ENCODE measurements at regions not wholly inside any gene's neighbourhood (a gene's known extent, or its start where the extent isn't known, plus 50 kb on each side); places are given as distances from the start of the nearest gene placed in this dataset.
"Not testable (repeated sequence)": the region's sequence is repeated elsewhere in the genome, so short reads cannot be mapped to it uniquely, and the experiment has no call there.

- peak; percentile 45 for DNase-seq (ENCODE audit: low read depth)
Measured at GRCh38 chr1:193919827-193920226, 733.4 kb upstream of the B3GALT2 start.

DNA sequence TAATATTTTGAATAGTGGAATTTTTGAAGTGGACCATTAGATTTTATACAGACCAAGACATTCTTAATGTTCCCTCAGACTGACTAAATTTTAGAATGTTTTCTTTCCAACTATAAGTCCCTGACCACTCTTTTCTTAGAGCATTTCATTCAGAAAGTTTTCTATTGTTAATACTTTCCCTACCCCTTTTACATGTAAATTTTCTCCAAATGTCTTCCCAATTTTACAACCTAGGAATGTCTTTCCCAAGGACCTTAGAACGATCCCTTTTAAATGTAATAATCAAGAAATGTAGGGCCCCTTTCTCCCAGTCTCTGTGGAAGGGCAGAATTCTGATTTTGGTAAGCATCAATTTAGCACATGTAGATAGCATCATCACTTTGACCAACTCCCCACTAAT, 730.0 kb upstream of the B3GALT2 start:
- no peak for DNase-seq (ENCODE audit: low read depth)

DNA sequence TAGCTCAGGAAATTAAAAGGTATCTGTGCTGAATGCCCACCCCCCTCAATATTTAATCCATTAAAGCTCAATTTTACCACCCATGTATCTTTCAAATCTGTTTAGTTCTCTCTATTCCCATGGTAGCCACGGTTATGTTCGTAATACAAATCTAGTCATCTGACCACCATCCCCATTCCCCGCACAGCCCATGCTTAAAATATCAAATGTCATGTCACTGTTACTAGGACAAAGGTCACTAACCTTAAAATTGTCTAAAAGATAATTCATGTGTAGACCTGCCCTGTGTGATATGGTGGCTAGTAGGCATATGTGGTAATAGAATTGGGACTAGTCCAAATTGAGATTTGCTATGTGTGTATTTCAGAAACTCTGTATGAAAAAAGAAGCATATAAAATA, 728.5 kb upstream of the B3GALT2 start:
- DNase-seq (ENCODE audit: low read depth) = no peak

- no peak for DNase-seq (ENCODE audit: low read depth)
Measured at GRCh38 chr1:193909406-193910082, 723.1 kb upstream of the B3GALT2 start.

DNA sequence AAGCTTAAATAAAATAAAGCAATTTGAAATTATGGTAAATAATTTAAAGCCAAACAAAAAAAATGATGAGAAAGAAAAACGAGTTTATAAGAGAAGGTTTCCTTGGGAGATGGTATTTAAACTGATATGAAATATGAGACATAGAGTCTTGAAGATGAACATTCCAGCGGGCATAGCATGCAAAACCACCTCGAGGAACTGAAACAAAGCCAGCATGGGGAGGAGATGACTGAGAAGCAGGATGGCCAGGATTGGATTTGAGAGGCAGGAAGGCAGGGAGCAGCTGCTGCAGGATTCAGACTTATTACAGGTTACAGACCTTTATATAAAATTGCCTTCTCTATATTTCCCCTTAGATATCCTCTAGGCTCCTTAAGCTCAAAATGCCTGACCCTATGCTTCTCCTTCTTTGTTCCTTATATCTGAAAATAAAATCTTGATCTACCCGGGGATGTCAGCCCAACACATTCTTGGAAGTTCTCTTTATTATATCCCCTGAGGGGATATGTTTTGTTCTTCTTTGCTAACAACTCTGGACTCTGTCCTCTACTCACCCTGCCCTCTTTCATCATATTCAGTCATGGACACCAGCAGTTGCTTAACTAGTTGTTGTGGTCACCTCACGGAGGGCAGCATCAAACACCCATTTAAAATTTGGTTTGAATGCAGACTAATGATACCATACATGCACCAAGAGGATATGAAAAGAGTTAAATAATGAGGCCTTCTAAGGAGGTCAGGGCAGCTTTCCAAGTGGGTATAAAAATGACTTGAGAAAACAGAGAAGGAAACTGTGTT, 719.1 kb upstream of the B3GALT2 start:
- DNase-seq (ENCODE audit: low read depth) = peak; percentile 49

DNA sequence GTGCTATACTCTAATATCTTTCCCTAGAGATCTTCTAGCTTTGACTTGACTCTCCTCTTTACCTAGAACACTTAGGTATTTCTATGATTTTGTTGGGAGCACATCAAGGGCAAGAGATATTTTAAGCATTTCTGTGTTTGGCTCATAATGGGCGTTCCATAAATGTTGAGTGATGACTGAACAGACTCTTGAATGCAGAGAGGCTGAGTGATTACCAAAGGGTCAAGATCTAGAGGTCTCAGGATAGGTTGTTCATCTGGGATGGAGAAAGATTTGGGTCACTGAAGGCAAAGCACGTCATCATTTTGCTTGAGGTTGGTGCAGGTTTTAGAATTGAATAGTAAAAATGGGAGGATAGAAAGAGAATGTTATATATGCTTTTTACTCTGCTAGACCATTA, 705.4 kb upstream of the B3GALT2 start:
- no peak for DNase-seq (ENCODE audit: low read depth)

- peak; percentile 12 for DNase-seq (ENCODE audit: low read depth)
Measured at GRCh38 chr1:193890935-193891334, 704.5 kb upstream of the B3GALT2 start.

- no peak for DNase-seq (ENCODE audit: low read depth)
Measured at GRCh38 chr1:193884848-193885558, 698.6 kb upstream of the B3GALT2 start.

DNA sequence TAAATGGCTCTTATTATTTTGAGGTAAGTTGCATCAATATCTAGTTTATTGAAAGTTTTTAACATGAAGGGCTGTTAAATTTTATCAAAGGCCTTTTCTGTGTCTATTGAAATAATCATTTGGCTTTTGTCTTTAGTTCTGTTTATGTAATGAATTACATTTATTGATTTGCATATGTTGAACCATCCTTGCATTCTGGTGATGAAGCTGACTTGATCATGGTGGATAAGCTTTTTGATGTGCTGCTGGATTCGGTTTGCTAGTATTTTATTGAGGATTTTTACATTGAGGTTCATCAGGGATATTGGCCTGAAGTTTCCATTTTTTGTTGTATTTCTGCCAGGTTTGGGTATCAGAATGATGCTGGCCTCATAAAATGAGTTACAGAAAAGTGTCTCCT, 691.5 kb upstream of the B3GALT2 start:
- not testable (repeated sequence) for DNase-seq (ENCODE audit: low read depth)

DNA sequence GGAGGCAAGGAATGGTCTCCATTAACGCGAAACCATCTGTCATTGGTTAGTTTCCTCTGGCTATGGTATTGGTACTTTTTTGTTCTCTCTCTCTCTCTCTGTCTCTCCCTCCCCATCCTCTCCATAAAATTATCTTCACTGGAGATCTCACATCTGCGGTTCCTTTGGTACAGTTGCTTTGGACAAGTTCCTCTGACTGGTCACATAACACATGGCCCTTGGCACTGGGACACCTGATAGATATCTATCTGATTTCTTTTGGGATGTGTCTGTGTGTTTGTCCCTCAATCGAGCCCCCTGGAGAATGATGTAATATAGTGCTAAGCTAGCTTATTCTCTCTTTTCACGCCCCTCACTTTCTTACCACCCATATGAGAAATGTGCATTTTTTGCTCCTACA, 682.0 kb upstream of the B3GALT2 start:
- no peak for DNase-seq (ENCODE audit: low read depth)

GRCh38 chr1:193856261-193856660, 669.8 kb upstream of the B3GALT2 start:
- DNase-seq (ENCODE audit: low read depth) = no peak

GRCh38 chr1:193850745-193851144, 664.3 kb upstream of the B3GALT2 start:
- no peak for DNase-seq (ENCODE audit: low read depth)

DNA sequence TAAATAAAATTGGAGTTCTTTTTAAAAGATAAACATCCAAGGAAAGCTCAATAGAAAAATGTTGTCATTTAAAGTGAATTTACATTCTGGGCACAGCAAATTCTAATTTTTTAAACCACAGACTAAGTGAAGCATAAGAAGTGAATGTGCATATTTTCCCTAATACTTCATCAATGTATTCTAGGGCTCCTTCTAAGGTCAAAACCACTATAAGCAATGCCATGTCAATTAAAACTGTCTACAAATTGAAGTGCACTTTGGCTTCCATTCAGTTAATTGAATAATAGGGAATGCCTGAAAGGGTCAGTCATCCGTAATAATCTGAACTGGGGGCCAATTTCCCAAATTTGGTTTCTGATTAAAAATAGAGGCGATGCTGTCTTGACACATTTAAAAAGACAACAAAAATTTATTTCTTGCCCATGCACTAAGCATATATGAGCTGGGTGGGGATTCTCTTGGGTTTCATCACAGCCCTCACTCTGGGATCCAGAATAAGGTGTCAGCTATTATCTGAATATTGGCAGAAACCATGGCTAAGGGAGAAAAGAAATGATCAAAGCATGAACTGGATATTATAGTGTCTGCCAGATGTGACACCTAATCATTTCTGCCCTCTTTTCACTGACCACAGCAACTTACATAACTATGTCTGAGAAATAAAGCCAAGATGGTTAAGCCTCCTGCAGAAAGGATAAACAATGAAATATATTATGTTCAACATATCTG, 660.6 kb upstream of the B3GALT2 start:
- peak; percentile 3 for DNase-seq (ENCODE audit: low read depth)

GRCh38 chr1:193846411-193846810, 660.0 kb upstream of the B3GALT2 start:
- no peak for DNase-seq (ENCODE audit: low read depth)

- no peak for DNase-seq (ENCODE audit: low read depth)
Measured at GRCh38 chr1:193841857-193842256, 655.4 kb upstream of the B3GALT2 start.

DNA sequence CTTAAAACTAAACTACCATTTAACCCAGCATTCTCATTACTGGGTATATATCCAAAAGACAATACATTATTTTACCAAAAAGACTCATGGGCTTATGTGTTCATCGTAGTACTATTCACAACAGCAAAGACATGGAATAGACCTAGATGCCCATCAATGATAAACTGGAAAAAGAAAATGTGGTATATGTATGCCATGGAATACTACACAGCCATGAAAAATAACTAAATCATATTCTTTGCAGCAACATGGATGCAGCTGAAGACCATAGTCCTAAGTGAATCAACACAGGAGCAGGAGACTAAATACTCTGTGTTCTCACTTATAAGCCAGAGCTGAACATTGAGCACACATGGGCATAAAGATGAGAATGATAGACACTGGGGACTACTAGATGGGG, 645.1 kb upstream of the B3GALT2 start:
- DNase-seq (ENCODE audit: low read depth) = no peak

GRCh38 chr1:193827516-193827915, 641.1 kb upstream of the B3GALT2 start:
- DNase-seq (ENCODE audit: low read depth) = no peak

GRCh38 chr1:193819376-193819775, 633.0 kb upstream of the B3GALT2 start:
- DNase-seq (ENCODE audit: low read depth) = no peak

DNA sequence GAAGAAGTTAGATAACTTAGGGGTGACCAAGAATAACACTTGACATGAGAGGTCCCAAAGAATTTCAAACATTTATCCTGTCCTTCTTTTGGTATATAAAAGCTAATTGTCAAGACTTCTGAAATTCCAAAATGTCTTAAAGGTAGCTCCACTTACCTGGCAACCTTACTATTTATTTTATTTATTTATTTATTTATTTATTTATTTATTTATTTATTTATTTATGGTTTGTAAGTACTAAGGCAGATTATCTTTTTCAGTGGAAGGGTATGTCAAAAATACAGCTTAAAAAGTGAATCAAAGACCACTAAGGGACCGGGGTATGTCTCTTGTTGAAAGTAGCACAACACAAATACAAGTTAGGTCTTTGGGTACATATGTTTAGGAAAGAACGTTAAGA, 620.8 kb upstream of the B3GALT2 start:
- DNase-seq (ENCODE audit: low read depth) = no peak

DNA sequence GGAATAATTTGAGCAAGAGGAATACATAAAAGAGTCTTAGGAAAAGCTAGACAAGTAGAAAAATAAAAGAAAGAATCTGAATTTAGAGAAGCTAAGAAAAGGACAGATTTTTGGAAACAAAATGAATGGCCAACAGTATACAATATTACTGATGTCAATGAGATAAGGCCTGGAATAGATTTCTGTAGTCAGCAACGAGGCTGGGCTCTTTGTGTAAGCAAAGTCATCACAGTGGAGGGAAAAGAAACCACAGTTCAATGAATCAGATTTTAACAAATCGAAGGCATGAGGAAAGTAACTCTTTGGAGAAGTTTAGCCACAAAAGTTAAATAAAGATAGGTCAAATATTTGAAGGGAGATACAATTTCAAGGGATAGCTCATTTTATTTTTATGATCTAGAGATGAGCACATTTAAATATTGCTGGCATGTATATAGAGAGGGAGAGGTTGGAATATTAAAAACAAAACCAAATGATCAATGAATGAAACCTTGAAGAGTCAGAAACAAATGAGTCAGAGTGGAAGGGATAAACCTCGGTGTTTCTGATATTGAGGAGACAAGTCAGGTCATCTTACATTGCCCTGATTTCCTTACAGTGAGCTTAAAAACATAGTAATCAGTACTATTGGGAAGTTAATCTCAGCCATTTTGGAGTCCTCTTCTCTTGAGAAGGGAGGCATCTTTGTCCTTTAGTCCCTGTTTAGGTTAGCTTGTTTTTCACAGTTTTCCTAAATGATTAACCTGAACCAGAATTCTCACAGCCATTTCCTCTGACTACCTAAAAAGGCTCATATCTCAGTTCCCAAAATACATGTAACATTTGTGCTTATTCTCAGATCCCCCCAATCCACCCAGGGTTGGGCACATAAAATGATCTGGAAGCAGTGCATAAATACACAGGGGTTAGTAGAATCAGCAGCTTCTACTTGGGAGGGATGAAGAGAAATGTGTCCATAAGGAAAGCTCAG, 620.0 kb upstream of the B3GALT2 start:
- DNase-seq (ENCODE audit: low read depth) = no peak
